ENCODE measurements at regions not wholly inside any gene's neighbourhood (a gene's known extent, or its start where the extent isn't known, plus 50 kb on each side); places are given as distances from the start of the nearest gene placed in this dataset.

DNA sequence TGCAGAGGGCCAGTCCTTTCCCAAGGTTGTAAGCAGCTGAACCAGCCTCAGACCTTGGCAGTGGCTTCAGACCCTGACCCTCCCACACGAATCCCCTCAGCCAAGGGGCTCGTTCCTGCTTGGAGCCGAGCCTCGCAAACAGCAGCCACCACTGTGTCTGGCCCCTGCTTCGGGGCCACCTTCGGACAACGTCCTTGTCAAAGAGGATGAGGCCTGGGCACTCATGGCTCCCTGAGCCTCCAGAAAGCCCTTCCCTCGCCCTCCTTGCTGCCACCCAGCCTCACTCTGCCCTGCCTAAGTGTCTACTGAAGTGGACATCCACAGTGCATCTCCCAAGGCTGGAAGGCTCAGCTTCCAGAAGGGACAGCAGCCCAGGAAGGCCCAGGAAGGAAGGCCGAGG is 161.7 kb downstream of the OLFM1 start:
- no peak for TF ChIP-seq CTCF (IDR thresholded peaks at IDR 0.05 in 4 of 5, conservative IDR thresholded peaks at IDR 0.05 in 1 of 5)
- no peak for TF ChIP-seq POLR2A (IDR thresholded peaks at IDR 0.05)

All from gastrocnemius medialis (tissue), 4 donors.